ENCODE measurements at regions not wholly inside any gene's neighbourhood (a gene's known extent, or its start where the extent isn't known, plus 50 kb on each side); places are given as distances from the start of the nearest gene placed in this dataset.

- H3K36me3 Mint-ChIP-seq (ENCODE audit: low read depth) = no peaks in the 10 kb centered on the region
- no peaks in the 10 kb centered on the region for H3K4me1 Mint-ChIP-seq (ENCODE audit: low read depth)
- H3K27me3 Mint-ChIP-seq (ENCODE audit: low read depth) = no peaks in the 10 kb centered on the region
- no peak for DNase-seq (ENCODE audit: low spot score)
- no peak overlapping the region for H3K4me3 Mint-ChIP-seq (ENCODE audit: low read depth)
- peaks cover 14% of the 10 kb centered on the region for H3K9me3 Mint-ChIP-seq
- intact Hi-C loops (cut with micrococcal nuclease) = no loop called here
- no peak overlapping the region for H3K27ac Mint-ChIP-seq
Observed at GRCh38 chr7:13447637-13448036, 541.8 kb downstream of the ETV1 start.

- peaks cover 14% of the 10 kb centered on the region for H3K9me3 Mint-ChIP-seq
- no peaks in the 10 kb centered on the region for H3K27me3 Mint-ChIP-seq (ENCODE audit: low read depth)
- H3K4me3 Mint-ChIP-seq (ENCODE audit: low read depth) = no peak overlapping the region
- no peak overlapping the region for H3K27ac Mint-ChIP-seq
- no peaks in the 10 kb centered on the region for H3K36me3 Mint-ChIP-seq (ENCODE audit: low read depth)
- no peaks in the 10 kb centered on the region for H3K4me1 Mint-ChIP-seq (ENCODE audit: low read depth)
- intact Hi-C loops (cut with micrococcal nuclease) = no loop called here
- DNase-seq (ENCODE audit: low spot score) = no peak
Observed at GRCh38 chr7:13448243-13448642, 541.2 kb downstream of the ETV1 start.

- no peak for DNase-seq (ENCODE audit: low spot score)
- peaks cover 14% of the 10 kb centered on the region for H3K9me3 Mint-ChIP-seq
- no peaks in the 10 kb centered on the region for H3K36me3 Mint-ChIP-seq (ENCODE audit: low read depth)
- H3K4me1 Mint-ChIP-seq (ENCODE audit: low read depth) = no peaks in the 10 kb centered on the region
- no peak overlapping the region for H3K4me3 Mint-ChIP-seq (ENCODE audit: low read depth)
- intact Hi-C loops (cut with micrococcal nuclease) = no loop called here
- H3K27ac Mint-ChIP-seq = no peak overlapping the region
- H3K27me3 Mint-ChIP-seq (ENCODE audit: low read depth) = no peaks in the 10 kb centered on the region
Observed at GRCh38 chr7:13449460-13449859, 540.0 kb downstream of the ETV1 start.

GRCh38 chr7:13454916-13455592 is 534.4 kb downstream of the ETV1 start:
- Mint-ChIP-seq H3K9me3 (peaks cover 18% of the 10 kb centered on the region), H3K36me3 (ENCODE audit: low read depth) (no peaks in the 10 kb centered on the region), H3K27me3 (ENCODE audit: low read depth) (no peaks in the 10 kb centered on the region), H3K4me3 (ENCODE audit: low read depth) (no peak overlapping the region), H3K27ac (no peak overlapping the region), H3K4me1 (ENCODE audit: low read depth) (no peaks in the 10 kb centered on the region)
- DNase-seq (ENCODE audit: low spot score) = no peak
- intact Hi-C loops (cut with micrococcal nuclease) = no loop called here

GRCh38 chr7:13457790-13458189 is 531.7 kb downstream of the ETV1 start:
- H3K27me3 Mint-ChIP-seq (ENCODE audit: low read depth) = no peaks in the 10 kb centered on the region
- H3K36me3 Mint-ChIP-seq (ENCODE audit: low read depth) = no peaks in the 10 kb centered on the region
- H3K9me3 Mint-ChIP-seq = peaks cover 9% of the 10 kb centered on the region
- H3K4me1 Mint-ChIP-seq (ENCODE audit: low read depth) = no peaks in the 10 kb centered on the region
- no peak for DNase-seq (ENCODE audit: low spot score)
- H3K4me3 Mint-ChIP-seq (ENCODE audit: low read depth) = no peak overlapping the region
- intact Hi-C loops (cut with micrococcal nuclease) = no loop called here
- no peak overlapping the region for H3K27ac Mint-ChIP-seq

- Mint-ChIP-seq H3K27me3 (ENCODE audit: low read depth) (no peaks in the 10 kb centered on the region), H3K4me3 (ENCODE audit: low read depth) (no peak overlapping the region), H3K27ac (no peak overlapping the region), H3K36me3 (ENCODE audit: low read depth) (no peaks in the 10 kb centered on the region), H3K9me3 (no peaks in the 10 kb centered on the region), H3K4me1 (ENCODE audit: low read depth) (no peaks in the 10 kb centered on the region)
- no peak for DNase-seq (ENCODE audit: low spot score)
- intact Hi-C loops (cut with micrococcal nuclease) = no loop called here
Observed at GRCh38 chr7:13466874-13467547, 522.5 kb downstream of the ETV1 start.

- no peak overlapping the region for H3K27ac Mint-ChIP-seq
- no peaks in the 10 kb centered on the region for H3K36me3 Mint-ChIP-seq (ENCODE audit: low read depth)
- no peaks in the 10 kb centered on the region for H3K27me3 Mint-ChIP-seq (ENCODE audit: low read depth)
- intact Hi-C loops (cut with micrococcal nuclease) = no loop called here
- H3K9me3 Mint-ChIP-seq = no peaks in the 10 kb centered on the region
- no peak for DNase-seq (ENCODE audit: low spot score)
- H3K4me3 Mint-ChIP-seq (ENCODE audit: low read depth) = no peak overlapping the region
- H3K4me1 Mint-ChIP-seq (ENCODE audit: low read depth) = no peaks in the 10 kb centered on the region
Observed at GRCh38 chr7:13476881-13477444, 512.5 kb downstream of the ETV1 start.

- no peak overlapping the region for H3K27ac Mint-ChIP-seq
- no peaks in the 10 kb centered on the region for H3K27me3 Mint-ChIP-seq (ENCODE audit: low read depth)
- no peak overlapping the region for H3K4me3 Mint-ChIP-seq (ENCODE audit: low read depth)
- intact Hi-C loops (cut with micrococcal nuclease) = no loop called here
- no peaks in the 10 kb centered on the region for H3K36me3 Mint-ChIP-seq (ENCODE audit: low read depth)
- DNase-seq (ENCODE audit: low spot score) = no peak
- no peaks in the 10 kb centered on the region for H3K4me1 Mint-ChIP-seq (ENCODE audit: low read depth)
- peaks cover 51% of the 10 kb centered on the region for H3K9me3 Mint-ChIP-seq
Observed at GRCh38 chr7:13489386-13489785, 500.1 kb downstream of the ETV1 start.

- Mint-ChIP-seq H3K27me3 (ENCODE audit: low read depth) (no peaks in the 10 kb centered on the region), H3K9me3 (peaks cover 12% of the 10 kb centered on the region), H3K4me3 (ENCODE audit: low read depth) (no peak overlapping the region), H3K36me3 (ENCODE audit: low read depth) (no peaks in the 10 kb centered on the region), H3K4me1 (ENCODE audit: low read depth) (no peaks in the 10 kb centered on the region), H3K27ac (no peak overlapping the region)
- intact Hi-C loops (cut with micrococcal nuclease) = no loop called here
- DNase-seq (ENCODE audit: low spot score) = no peak
Observed at GRCh38 chr7:13496976-13497375, 492.5 kb downstream of the ETV1 start.

- no peaks in the 10 kb centered on the region for H3K36me3 Mint-ChIP-seq (ENCODE audit: low read depth)
- no peaks in the 10 kb centered on the region for H3K4me1 Mint-ChIP-seq (ENCODE audit: low read depth)
- H3K4me3 Mint-ChIP-seq (ENCODE audit: low read depth) = no peak overlapping the region
- no peaks in the 10 kb centered on the region for H3K27me3 Mint-ChIP-seq (ENCODE audit: low read depth)
- intact Hi-C loops (cut with micrococcal nuclease) = no loop called here
- H3K27ac Mint-ChIP-seq = no peak overlapping the region
- peaks cover 17% of the 10 kb centered on the region for H3K9me3 Mint-ChIP-seq
- DNase-seq (ENCODE audit: low spot score) = no peak
Observed at GRCh38 chr7:13508586-13508985, 480.9 kb downstream of the ETV1 start.

GRCh38 chr7:13518738-13519137 is 470.7 kb downstream of the ETV1 start:
- H3K9me3 Mint-ChIP-seq = no peaks in the 10 kb centered on the region
- no peak for DNase-seq (ENCODE audit: low spot score)
- intact Hi-C loops (cut with micrococcal nuclease) = no loop called here
- H3K27ac Mint-ChIP-seq = no peak overlapping the region
- no peak overlapping the region for H3K4me3 Mint-ChIP-seq (ENCODE audit: low read depth)
- H3K27me3 Mint-ChIP-seq (ENCODE audit: low read depth) = no peaks in the 10 kb centered on the region
- H3K36me3 Mint-ChIP-seq (ENCODE audit: low read depth) = no peaks in the 10 kb centered on the region
- H3K4me1 Mint-ChIP-seq (ENCODE audit: low read depth) = no peaks in the 10 kb centered on the region

GRCh38 chr7:13524076-13524475 is 465.4 kb downstream of the ETV1 start:
- no peaks in the 10 kb centered on the region for H3K9me3 Mint-ChIP-seq
- H3K36me3 Mint-ChIP-seq (ENCODE audit: low read depth) = no peaks in the 10 kb centered on the region
- intact Hi-C loops (cut with micrococcal nuclease) = no loop called here
- H3K4me3 Mint-ChIP-seq (ENCODE audit: low read depth) = no peak overlapping the region
- no peak for DNase-seq (ENCODE audit: low spot score)
- no peak overlapping the region for H3K27ac Mint-ChIP-seq
- no peaks in the 10 kb centered on the region for H3K27me3 Mint-ChIP-seq (ENCODE audit: low read depth)
- no peaks in the 10 kb centered on the region for H3K4me1 Mint-ChIP-seq (ENCODE audit: low read depth)

- Mint-ChIP-seq H3K4me1 (ENCODE audit: low read depth) (no peaks in the 10 kb centered on the region), H3K4me3 (ENCODE audit: low read depth) (no peak overlapping the region), H3K27me3 (ENCODE audit: low read depth) (no peaks in the 10 kb centered on the region), H3K36me3 (ENCODE audit: low read depth) (no peaks in the 10 kb centered on the region), H3K27ac (no peak overlapping the region), H3K9me3 (no peaks in the 10 kb centered on the region)
- DNase-seq (ENCODE audit: low spot score) = no peak
- intact Hi-C loops (cut with micrococcal nuclease) = no loop called here
Observed at GRCh38 chr7:13532028-13532753, 457.3 kb downstream of the ETV1 start.

All from activated T-helper 2 cell treated with anti-CD3 and anti-CD28 coated beads, Interferon-gamma antibody, Interleukin-2, Interleukin-4, amounts not matched to agents 10 μg/mL and 5 μg/mL and 100 μg/mL, durations not matched to agents 14 hours and 24 hours and 36 hours (primary cell).